ENCODE measurements at regions not wholly inside any gene's neighbourhood (a gene's known extent, or its start where the extent isn't known, plus 50 kb on each side); places are given as distances from the start of the nearest gene placed in this dataset.
"Not testable (repeated sequence)": the region's sequence is repeated elsewhere in the genome, so short reads cannot be mapped to it uniquely, and the experiment has no call there.

DNA sequence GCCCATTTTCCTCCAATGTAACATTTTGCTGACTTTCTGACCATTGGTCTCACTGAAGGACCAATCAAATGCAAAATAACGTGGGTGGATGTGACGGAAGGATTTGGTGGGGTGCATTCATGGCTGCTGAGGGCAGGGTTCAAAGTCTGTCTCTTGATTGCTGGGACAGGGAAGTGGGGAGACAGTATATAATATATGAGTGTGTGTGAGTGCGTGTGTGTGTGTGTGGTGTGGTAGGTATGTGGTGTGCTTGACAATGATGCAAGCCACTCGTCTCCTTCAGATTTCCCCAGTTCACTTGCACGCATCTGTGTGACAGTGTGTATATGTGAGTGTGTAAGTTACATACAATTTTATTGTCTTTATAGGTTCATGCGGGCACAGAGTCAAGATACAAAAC, 477.3 kb downstream of the DIRAS2 start:
- Histone ChIP-seq H2AFZ (ENCODE audit: low read depth, low read length, poor library complexity, severe bottlenecking) (no peak overlapping the region), H4K20me1 (ENCODE audit: insufficient read depth) (no peaks in the 10 kb centered on the region), H3K79me2 (ENCODE audit: insufficient read depth, low read length) (no peaks in the 10 kb centered on the region), H3K4me3 (replicated peaks in 1 of 2; ENCODE audit: low read depth in 1 of 2, low read length in 2 of 2) (no peak overlapping the region), H3K9me3 (ENCODE audit: control insufficient read depth in 1 of 2, insufficient read depth in 1 of 2, low read depth in 1 of 2, low read length in 2 of 2) (no peaks in the 10 kb centered on the region), H3K36me3 (ENCODE audit: control insufficient read depth in 1 of 2, insufficient read depth in 2 of 2, low read length in 2 of 2) (no peaks in the 10 kb centered on the region), H3K27me3 (ENCODE audit: insufficient read depth, low read length) (no peaks in the 10 kb centered on the region; the same call in 1 of the 2 replicates), H3K4me2 (ENCODE audit: low read length) (no peak overlapping the region), H3K9me2 (ENCODE audit: insufficient read depth) (no peaks in the 10 kb centered on the region), H3K27ac (ENCODE audit: low read depth, low read length) (no peak overlapping the region), H3K4me1 (ENCODE audit: control insufficient read depth in 1 of 2, insufficient read depth in 2 of 2, low read length in 2 of 2) (no peaks in the 10 kb centered on the region), H3K9ac (ENCODE audit: low read length) (no peak overlapping the region)
- BruUV-seq (replicated peaks), result no TSS peak
- ChIA-PET POLR2A (no interaction called here), RAD21 (ENCODE audit: low non-redundant PET in 1 of 2, low total read pairs in 2 of 2, uncharacterized antibody in 2 of 2, unreplicated experiment in 2 of 2) (no interaction called here), CTCF (no interaction called here)
- intact Hi-C loops (cut with micrococcal nuclease), result no loop called here
- TF ChIP-seq CEBPB (IDR thresholded peaks at IDR 0.05; ENCODE audit: low read depth) (no peak), SIN3A (IDR thresholded peaks at IDR 0.05; ENCODE audit: low read depth) (no peak), POLR2A (IDR thresholded peaks at IDR 0.05; ENCODE audit: borderline replicate concordance, extremely low read depth, insufficient read depth, insufficient read length) (no peak), ZFX (IDR thresholded peaks at IDR 0.05) (no peak), EZH2phosphoT487 (IDR thresholded peaks at IDR 0.05; ENCODE audit: borderline replicate concordance) (no peak), ELF1 (IDR thresholded peaks at IDR 0.05; ENCODE audit: borderline replicate concordance, low read depth) (no peak), ZNF274 (IDR thresholded peaks at IDR 0.05; ENCODE audit: low read depth, low read length) (no peak), TCF7L2 (IDR thresholded peaks at IDR 0.05; ENCODE audit: borderline replicate concordance, extremely low read depth, insufficient read depth, insufficient read length) (no peak), FOSL1 (IDR thresholded peaks at IDR 0.05; ENCODE audit: low read depth) (no peak), JUND (IDR thresholded peaks at IDR 0.05) (no peak), CBX3 (IDR thresholded peaks at IDR 0.05; ENCODE audit: low read depth) (no peak), CTCF (IDR thresholded peaks at IDR 0.05 in 2 of 3, conservative IDR thresholded peaks at IDR 0.05 in 1 of 3; ENCODE audit: borderline replicate concordance in 1 of 3, insufficient read depth in 1 of 3, low read depth in 2 of 3, low read length in 2 of 3) (no peak), YY1 (IDR thresholded peaks at IDR 0.05; ENCODE audit: extremely low read depth, insufficient replicate concordance, low read depth, low read length) (no peak), POLR2AphosphoS5 (IDR thresholded peaks at IDR 0.05; ENCODE audit: low read depth, low read length) (no peak), RAD21 (IDR thresholded peaks at IDR 0.05; ENCODE audit: low read depth) (no peak), EGR1 (IDR thresholded peaks at IDR 0.05; ENCODE audit: low read depth) (no peak), SP1 (IDR thresholded peaks at IDR 0.05; ENCODE audit: low read depth) (no peak), EZH2 (IDR thresholded peaks at IDR 0.05) (no peak)
- TF ChIP-seq, protein P1, sequence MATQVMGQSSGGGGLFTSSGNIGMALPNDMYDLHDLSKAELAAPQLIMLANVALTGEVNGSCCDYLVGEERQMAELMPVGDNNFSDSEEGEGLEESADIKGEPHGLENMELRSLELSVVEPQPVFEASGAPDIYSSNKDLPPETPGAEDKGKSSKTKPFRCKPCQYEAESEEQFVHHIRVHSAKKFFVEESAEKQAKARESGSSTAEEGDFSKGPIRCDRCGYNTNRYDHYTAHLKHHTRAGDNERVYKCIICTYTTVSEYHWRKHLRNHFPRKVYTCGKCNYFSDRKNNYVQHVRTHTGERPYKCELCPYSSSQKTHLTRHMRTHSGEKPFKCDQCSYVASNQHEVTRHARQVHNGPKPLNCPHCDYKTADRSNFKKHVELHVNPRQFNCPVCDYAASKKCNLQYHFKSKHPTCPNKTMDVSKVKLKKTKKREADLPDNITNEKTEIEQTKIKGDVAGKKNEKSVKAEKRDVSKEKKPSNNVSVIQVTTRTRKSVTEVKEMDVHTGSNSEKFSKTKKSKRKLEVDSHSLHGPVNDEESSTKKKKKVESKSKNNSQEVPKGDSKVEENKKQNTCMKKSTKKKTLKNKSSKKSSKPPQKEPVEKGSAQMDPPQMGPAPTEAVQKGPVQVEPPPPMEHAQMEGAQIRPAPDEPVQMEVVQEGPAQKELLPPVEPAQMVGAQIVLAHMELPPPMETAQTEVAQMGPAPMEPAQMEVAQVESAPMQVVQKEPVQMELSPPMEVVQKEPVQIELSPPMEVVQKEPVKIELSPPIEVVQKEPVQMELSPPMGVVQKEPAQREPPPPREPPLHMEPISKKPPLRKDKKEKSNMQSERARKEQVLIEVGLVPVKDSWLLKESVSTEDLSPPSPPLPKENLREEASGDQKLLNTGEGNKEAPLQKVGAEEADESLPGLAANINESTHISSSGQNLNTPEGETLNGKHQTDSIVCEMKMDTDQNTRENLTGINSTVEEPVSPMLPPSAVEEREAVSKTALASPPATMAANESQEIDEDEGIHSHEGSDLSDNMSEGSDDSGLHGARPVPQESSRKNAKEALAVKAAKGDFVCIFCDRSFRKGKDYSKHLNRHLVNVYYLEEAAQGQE (IDR thresholded peaks at IDR 0.05; ENCODE audit: low read depth), result no peak
- ATAC-seq (no peak), DNase-seq (ENCODE audit: low read depth, low spot score) (no peak)

- RAD21 ChIA-PET (ENCODE audit: low non-redundant PET in 1 of 2, low total read pairs in 2 of 2, uncharacterized antibody in 2 of 2, unreplicated experiment in 2 of 2); BruUV-seq (replicated peaks); H3K27ac ChIP-seq (ENCODE audit: low read depth, low read length); intact Hi-C loops (cut with micrococcal nuclease); H4K20me1 ChIP-seq (ENCODE audit: insufficient read depth); DNase-seq (ENCODE audit: low read depth, low spot score); H3K36me3 ChIP-seq (ENCODE audit: control insufficient read depth in 1 of 2, insufficient read depth in 2 of 2, low read length in 2 of 2); H3K4me2 ChIP-seq (ENCODE audit: low read length); H3K9ac ChIP-seq (ENCODE audit: low read length); CTCF ChIA-PET; ATAC-seq; H3K9me3 ChIP-seq (ENCODE audit: control insufficient read depth in 1 of 2, insufficient read depth in 1 of 2, low read depth in 1 of 2, low read length in 2 of 2); H3K4me3 ChIP-seq (replicated peaks in 1 of 2; ENCODE audit: low read depth in 1 of 2, low read length in 2 of 2); H2AFZ ChIP-seq (ENCODE audit: low read depth, low read length, poor library complexity, severe bottlenecking); H3K27me3 ChIP-seq (ENCODE audit: insufficient read depth, low read length); H3K4me1 ChIP-seq (ENCODE audit: control insufficient read depth in 1 of 2, insufficient read depth in 2 of 2, low read length in 2 of 2); H3K79me2 ChIP-seq (ENCODE audit: insufficient read depth, low read length); H3K9me2 ChIP-seq (ENCODE audit: insufficient read depth); POLR2A ChIA-PET: not testable (repeated sequence)
These were observed 476.2 kb downstream of the DIRAS2 start for GRCh38 chr9:90166374-90166773.
